H1 (cell line): ENCODE measurements at regions not wholly inside any gene's neighbourhood (a gene's known extent, or its start where the extent isn't known, plus 50 kb on each side); places are given as distances from the start of the nearest gene placed in this dataset.

Experiments
- CTCF ChIA-PET: fragments of 300-600 bp; sonication (Branson Sonifier 250); formaldehyde crosslinking; loops from one replicate; lab custom pipeline; 2021; ENCODE audit not compliant: partially characterized antibody; lab: Charles Lee
- POLR2A ChIA-PET: fragments of 300-600 bp; sonication (Branson Sonifier 250); formaldehyde crosslinking; loops from one replicate; lab custom pipeline; 2021; ENCODE audit warnings: inconsistent platforms; ENCODE audit not compliant: partially characterized antibody; lab: Charles Lee
- DNase-seq, 2 experiments: peaks; one replicate each; pipeline versions ENCODE4 v3.0.0 to v3.0.0-alpha.2; 2010 to 2022; ENCODE audit warnings: low spot score in 2 of 2, low read depth in 1 of 2, mixed read lengths in 1 of 2
- FAIRE-seq: peaks from 2 replicates; lab custom pipeline; 2011; peaks lifted over from hg19 to GRCh38; lab: Jason Lieb, UNC
- H2AFZ ChIP-seq: 2 replicates; pipeline ENCODE4 v1.8.1; 2012; ENCODE audit warnings: low read length, inconsistent platforms
- H2AK5ac ChIP-seq: 2 replicates; pipeline ENCODE4 v1.6.1; 2013; ENCODE audit warnings: low read depth, low read length
- H2BK120ac ChIP-seq: replicated peaks from 2 replicates; pipeline ENCODE3; 2013; ENCODE audit warnings: low read depth, low read length, inconsistent platforms
- H2BK12ac ChIP-seq: 2 replicates; pipeline ENCODE4 v1.6.1; 2013; ENCODE audit warnings: low read depth, low read length
- H2BK15ac ChIP-seq: 2 replicates; pipeline ENCODE4 v1.6.1; 2013; ENCODE audit warnings: low read length
- H2BK20ac ChIP-seq: 2 replicates; pipeline ENCODE4 v1.6.1; 2013; ENCODE audit warnings: low read length
- H2BK5ac ChIP-seq: 2 replicates; pipeline ENCODE4 v1.6.1; 2013; ENCODE audit warnings: low read depth, low read length
- H3K14ac ChIP-seq: 2 replicates; pipeline ENCODE4 v1.6.1; 2013; ENCODE audit warnings: inconsistent platforms; ENCODE audit not compliant: insufficient read length
- H3K18ac ChIP-seq: 2 replicates; pipeline ENCODE4 v1.6.1; 2013; ENCODE audit warnings: low read length; ENCODE audit errors: extremely low read depth
- H3K23ac ChIP-seq: 2 replicates; pipeline ENCODE4 v1.6.1; 2013; ENCODE audit warnings: inconsistent platforms; ENCODE audit not compliant: insufficient read length
- H3K23me2 ChIP-seq: 2 replicates; pipeline ENCODE4 v1.6.1; 2013; ENCODE audit warnings: low read depth, low read length
- H3K27ac ChIP-seq: 2 replicates; pipeline ENCODE4 v1.6.1; 2011; ENCODE audit warnings: low read depth, low read length, inconsistent platforms
- H3K27me3 ChIP-seq, 4 experiments: replicated peaks in 1 of 4; 1 replicate in 1 of 4; 2 replicates in 3 of 4; pipeline versions ENCODE4 v1.6.1 to v1.8.1; 2011 to 2013; ENCODE audit warnings: low read length in 3 of 4, mild to moderate bottlenecking in 3 of 4, inconsistent platforms in 2 of 4, mixed read lengths in 2 of 4, moderate library complexity in 1 of 4; ENCODE audit not compliant: control insufficient read depth in 3 of 4, insufficient read depth in 3 of 4; ENCODE audit errors: extremely low read depth in 1 of 4
- H3K36me3 ChIP-seq, 4 experiments: 2 replicates each; pipeline versions ENCODE4 v1.6.1 to v1.8.1; 2011 to 2013; ENCODE audit warnings: mild to moderate bottlenecking in 4 of 4, low read length in 3 of 4, moderate library complexity in 2 of 4, control low read depth in 1 of 4, inconsistent platforms in 1 of 4; ENCODE audit not compliant: insufficient read depth in 4 of 4, control insufficient read depth in 2 of 4
- H3K4ac ChIP-seq: replicated peaks from 2 replicates; pipeline ENCODE3; 2013; ENCODE audit warnings: low read length, low read depth, mixed read lengths, inconsistent platforms; ENCODE audit not compliant: insufficient read length
- H3K4me1 ChIP-seq, 4 experiments: replicated peaks in 1 of 4; 1 replicate in 1 of 4; 2 replicates in 3 of 4; pipeline versions ENCODE4 v1.6.1 to v1.8.1; 2011 to 2013; ENCODE audit warnings: low read length in 3 of 4, inconsistent platforms in 2 of 4, mixed read lengths in 1 of 4; ENCODE audit not compliant: insufficient read depth in 4 of 4, control insufficient read depth in 3 of 4
- H3K4me2 ChIP-seq, 2 experiments: 2 replicates each; pipeline versions ENCODE4 v1.6.1 to v1.8.1; 2011 to 2013; ENCODE audit warnings: low read depth in 2 of 2, low read length in 2 of 2, control low read depth in 1 of 2, inconsistent platforms in 1 of 2, mild to moderate bottlenecking in 1 of 2; ENCODE audit not compliant: insufficient read depth in 1 of 2
- H3K4me3 ChIP-seq, 4 experiments: fragments of 200-600, 300-600 bp in 1 of 4; sonication (generic), shearing (Covaris generic), sonication (Bioruptor Twin) in 1 of 4; 2 replicates each; pipeline versions ENCODE4 v1.5.1 to v1.8.1; 2011 to 2016; ENCODE audit warnings: low read length in 4 of 4, low read depth in 3 of 4, control low read depth in 2 of 4, inconsistent platforms in 2 of 4, mild to moderate bottlenecking in 2 of 4, mixed read lengths in 1 of 4, moderate library complexity in 1 of 4; ENCODE audit not compliant: insufficient read depth in 2 of 4; ENCODE audit errors: extremely low read depth in 1 of 4
- H3K56ac ChIP-seq: replicated peaks from 2 replicates; pipeline ENCODE3; 2013; ENCODE audit warnings: low read depth, mild to moderate bottlenecking, mixed read lengths, low read length, inconsistent platforms; ENCODE audit not compliant: insufficient read length
- H3K79me1 ChIP-seq: 2 replicates; pipeline ENCODE4 v1.6.1; 2013; ENCODE audit warnings: low read depth, low read length, control low read depth
- H3K79me2 ChIP-seq, 2 experiments: 2 replicates each; pipeline versions ENCODE4 v1.6.1 to v1.8.1; 2012 to 2013; ENCODE audit warnings: low read length in 2 of 2, mild to moderate bottlenecking in 2 of 2, inconsistent platforms in 1 of 2; ENCODE audit not compliant: insufficient read depth in 2 of 2, control insufficient read depth in 1 of 2
- H3K9ac ChIP-seq, 4 experiments: replicated peaks in 1 of 4; 1 replicate in 1 of 4; 2 replicates in 3 of 4; pipeline versions ENCODE4 v1.6.1 to v1.8.1; 2011 to 2013; ENCODE audit warnings: low read depth in 3 of 4, low read length in 3 of 4, control low read depth in 2 of 4, mild to moderate bottlenecking in 2 of 4, moderate library complexity in 2 of 4, inconsistent platforms in 1 of 4; ENCODE audit errors: extremely low read depth in 1 of 4
- H3K9me3 ChIP-seq, 2 experiments: 2 replicates each; pipeline versions ENCODE4 v1.6.1 to v1.8.1; 2012 to 2013; ENCODE audit warnings: mild to moderate bottlenecking in 2 of 2, moderate library complexity in 2 of 2, control low read depth in 1 of 2, inconsistent platforms in 1 of 2, low read depth in 1 of 2, low read length in 1 of 2, mixed read lengths in 1 of 2; ENCODE audit not compliant: insufficient read depth in 2 of 2
- H4K20me1 ChIP-seq, 2 experiments: replicated peaks in 1 of 2; 2 replicates each; pipeline versions ENCODE3 to v1.8.1; 2011 to 2013; ENCODE audit warnings: inconsistent platforms in 2 of 2, low read length in 2 of 2, mild to moderate bottlenecking in 1 of 2; ENCODE audit not compliant: insufficient read depth in 2 of 2, control insufficient read depth in 1 of 2
- H4K5ac ChIP-seq: 2 replicates; pipeline ENCODE4 v1.6.1; 2013; ENCODE audit warnings: low read length, low read depth, mixed read lengths, inconsistent platforms; ENCODE audit not compliant: insufficient read length
- H4K8ac ChIP-seq: 2 replicates; pipeline ENCODE4 v1.8.0; 2013; ENCODE audit warnings: mild to moderate bottlenecking, moderate library complexity, low read length, inconsistent platforms; ENCODE audit not compliant: insufficient read depth; ENCODE audit errors: extremely low read depth
- H4K91ac ChIP-seq: replicated peaks from 2 replicates; pipeline ENCODE3; 2013; ENCODE audit warnings: low read length, mixed read lengths, inconsistent platforms; ENCODE audit not compliant: insufficient read length
- CBX8 ChIP-seq: fragments of 300-800, 300-1000 bp; sonication (generic); IDR thresholded peaks from 2 replicates; pipeline ENCODE4 v1.7.1; 2016; ENCODE audit warnings: low read depth, low read length, borderline replicate concordance
- CEBPB ChIP-seq: IDR thresholded peaks from 2 replicates; pipeline ENCODE4 v1.6.1; 2012; ENCODE audit warnings: low read depth, low read length
- CHD1 ChIP-seq: IDR thresholded peaks from 2 replicates; pipeline ENCODE4 v1.6.1; 2012; ENCODE audit warnings: low read depth, low read length, improper control_type of control experiment
- KDM4A ChIP-seq: IDR thresholded peaks from one replicate; pipeline ENCODE4 v1.7.1; 2012; ENCODE audit warnings: low read depth, mild to moderate bottlenecking, moderate library complexity, low read length, inconsistent platforms; ENCODE audit not compliant: severe bottlenecking
- NRF1 ChIP-seq: IDR thresholded peaks from 2 replicates; pipeline ENCODE4 v1.6.1; 2011; ENCODE audit warnings: mild to moderate bottlenecking, low read depth, low read length, improper control_type of control experiment
- POLR2AphosphoS5 ChIP-seq: IDR thresholded peaks from 2 replicates; pipeline ENCODE4 v1.6.1; 2011; ENCODE audit warnings: low read depth, low read length
- POU5F1 ChIP-seq: IDR thresholded peaks from 2 replicates; pipeline ENCODE4 v1.6.1; 2011; ENCODE audit warnings: low read depth, mild to moderate bottlenecking, low read length, moderate library complexity
- SIN3A ChIP-seq, 2 experiments: IDR thresholded peaks in 1 of 2; conservative IDR thresholded peaks in 1 of 2; 2 replicates each; pipeline ENCODE4 v1.6.1; 2011 to 2012; ENCODE audit warnings: low read length in 2 of 2, improper control_type of control experiment in 1 of 2, low read depth in 1 of 2, mild to moderate bottlenecking in 1 of 2
- YY1 ChIP-seq: IDR thresholded peaks from 2 replicates; pipeline ENCODE4 v1.6.1; 2011; ENCODE audit warnings: low read depth, mild to moderate bottlenecking, low read length
- WGBS, 2 experiments: shearing (Covaris generic) in 1 of 2; methylation state at CpG; one replicate each; pipeline versions ENCODE4 v1.1.6 to v1.1.7; 2013 to 2015; ENCODE audit warnings: low lambda C conversion rate in 2 of 2, mixed read lengths in 2 of 2, inconsistent platforms in 1 of 2, low coverage in 1 of 2, missing lambda C conversion rate in 1 of 2; ENCODE audit not compliant: insufficient replicate concordance in 2 of 2, insufficient coverage in 1 of 2, insufficient read length in 1 of 2; ENCODE audit errors: extremely low coverage in 1 of 2, missing lambda C conversion rate in 1 of 2; 5-methylcytosine and 5-hydroxymethylcytosine counted together
- TF ChIP-seq, protein P1 (sequence below): IDR thresholded peaks from 2 replicates; pipeline ENCODE4 v1.6.1; 2012; ENCODE audit warnings: low read length, inconsistent platforms
- TF ChIP-seq, protein P2 (sequence below): IDR thresholded peaks from 2 replicates; pipeline ENCODE4 v1.6.1; 2011; ENCODE audit warnings: low read depth, mild to moderate bottlenecking, low read length; ENCODE audit not compliant: insufficient read depth

DNA sequence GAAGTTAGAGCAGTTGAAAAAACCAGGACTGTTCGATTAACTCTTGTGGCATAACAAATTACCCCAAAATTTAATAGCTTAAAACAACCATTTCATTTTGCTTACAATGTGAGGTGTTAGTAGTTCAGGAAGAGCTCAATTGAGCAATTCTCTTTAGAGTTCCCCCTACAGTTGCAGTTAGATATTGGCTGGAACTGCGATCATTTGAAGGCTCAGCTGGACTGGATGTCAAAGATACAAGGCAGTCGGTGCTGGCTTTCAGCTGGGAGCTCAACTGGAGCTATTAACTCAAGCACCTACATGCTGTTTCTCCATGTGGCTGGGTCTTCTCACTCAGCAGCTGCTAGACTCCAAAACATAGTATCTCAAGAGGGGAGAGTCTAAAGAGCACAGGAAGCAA lies 96.0 kb upstream of the LOC128125822 start:
- Histone ChIP-seq H3K18ac (no peak overlapping the region), H3K23ac (no peak overlapping the region), H3K14ac (no peak overlapping the region), H4K91ac (no peak overlapping the region), H3K9ac (no peak overlapping the region), H2BK15ac (no peak overlapping the region), H3K4me1 (peaks cover 0 to 4% (median 3%) of the 10 kb centered on the region in 4 experiments; a peak in 2 of 7 replicates), H2BK120ac (no peak overlapping the region), H2BK12ac (no peak overlapping the region), H3K27ac (no peak overlapping the region), H3K4me3 (no peak overlapping the region), H3K4ac (no peak overlapping the region), H4K5ac (no peak overlapping the region), H3K36me3 (no peaks in the 10 kb centered on the region), H2AFZ (0 out of 2 replicates have a peak overlapping the region, but pooled peaks have one; percentile 20), H4K8ac (no peak overlapping the region), H3K9me3 (no peaks in the 10 kb centered on the region), H3K27me3 (no peaks in the 10 kb centered on the region), H3K56ac (no peak overlapping the region), H3K79me1 (no peaks in the 10 kb centered on the region), H2AK5ac (no peak overlapping the region), H4K20me1 (no peaks in the 10 kb centered on the region), H2BK5ac (no peak overlapping the region), H3K23me2 (no peaks in the 10 kb centered on the region), H2BK20ac (no peak overlapping the region), H3K79me2 (no peaks in the 10 kb centered on the region), H3K4me2 (no peak overlapping the region)
- ChIA-PET CTCF (interaction anchor here (0.8 to 1.3 kb wide), 5 partner anchors 11 to 124 kb away, joined by 3 to 6 read pairs (median 4); no protein-coding TSS in a partner anchor), POLR2A (no interaction called here)
- no peak for TF ChIP-seq POU5F1
- TF ChIP-seq CEBPB: peak; percentile 54; the same call in 1 of the 2 replicates
- TF ChIP-seq POLR2AphosphoS5: no peak
- TF ChIP-seq, protein P1, sequence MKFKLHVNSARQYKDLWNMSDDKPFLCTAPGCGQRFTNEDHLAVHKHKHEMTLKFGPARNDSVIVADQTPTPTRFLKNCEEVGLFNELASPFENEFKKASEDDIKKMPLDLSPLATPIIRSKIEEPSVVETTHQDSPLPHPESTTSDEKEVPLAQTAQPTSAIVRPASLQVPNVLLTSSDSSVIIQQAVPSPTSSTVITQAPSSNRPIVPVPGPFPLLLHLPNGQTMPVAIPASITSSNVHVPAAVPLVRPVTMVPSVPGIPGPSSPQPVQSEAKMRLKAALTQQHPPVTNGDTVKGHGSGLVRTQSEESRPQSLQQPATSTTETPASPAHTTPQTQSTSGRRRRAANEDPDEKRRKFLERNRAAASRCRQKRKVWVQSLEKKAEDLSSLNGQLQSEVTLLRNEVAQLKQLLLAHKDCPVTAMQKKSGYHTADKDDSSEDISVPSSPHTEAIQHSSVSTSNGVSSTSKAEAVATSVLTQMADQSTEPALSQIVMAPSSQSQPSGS: no peak
- 0 out of 4 replicates have a peak, but pooled peaks of 1 of the 2 experiments have one; percentile 49 for TF ChIP-seq SIN3A (conservative IDR thresholded peaks at IDR 0.05 in 1 of 2, IDR thresholded peaks at IDR 0.05 in 1 of 2; ENCODE audit: low read depth in 1 of 2, low read length in 2 of 2)
- TF ChIP-seq, protein P2, sequence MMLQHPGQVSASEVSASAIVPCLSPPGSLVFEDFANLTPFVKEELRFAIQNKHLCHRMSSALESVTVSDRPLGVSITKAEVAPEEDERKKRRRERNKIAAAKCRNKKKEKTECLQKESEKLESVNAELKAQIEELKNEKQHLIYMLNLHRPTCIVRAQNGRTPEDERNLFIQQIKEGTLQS: no peak
- TF ChIP-seq CHD1: no peak
- TF ChIP-seq CBX8: no peak
- no peak for TF ChIP-seq KDM4A
- no peak for TF ChIP-seq NRF1
- no peak for TF ChIP-seq YY1
- DNase-seq (no peak), FAIRE-seq (peak; percentile 78)
- 79% methylated on average over 3 of the region's 3 CpGs; no CpG with 5 or more reads in 1 of the 2 experiments for WGBS, 2 experiments
